Activated T-cell treated with anti-CD3 and anti-CD28 coated beads, Interleukin-2, amount 50 U/mL, for 24 hours (primary cell): ENCODE measurements at regions not wholly inside any gene's neighbourhood (a gene's known extent, or its start where the extent isn't known, plus 50 kb on each side); places are given as distances from the start of the nearest gene placed in this dataset.

Experiments used
- DNase-seq: peaks from one replicate; pipeline ENCODE4 v3.0.0-alpha.2; 2020
- H3K27ac Mint-ChIP-seq: 2 replicates; pipeline ENCODE4 v1.8.0; 2020; ENCODE audit warnings: mild to moderate bottlenecking, mixed read lengths
- H3K27me3 Mint-ChIP-seq: 2 replicates; pipeline ENCODE4 v1.8.0; 2020; ENCODE audit warnings: mixed read lengths
- H3K36me3 Mint-ChIP-seq: 2 replicates; pipeline ENCODE4 v1.8.0; 2020; ENCODE audit warnings: low read depth, mixed read lengths
- H3K4me1 Mint-ChIP-seq: 2 replicates; pipeline ENCODE4 v1.8.0; 2020; ENCODE audit warnings: low read depth, mixed read lengths
- H3K4me3 Mint-ChIP-seq: 2 replicates; pipeline ENCODE4 v1.8.0; 2020; ENCODE audit warnings: mild to moderate bottlenecking, moderate library complexity, mixed read lengths
- H3K9me3 Mint-ChIP-seq: 2 replicates; pipeline ENCODE4 v1.8.0; 2020; ENCODE audit warnings: mixed read lengths

- peaks cover 6% of the 10 kb centered on the region for H3K27me3 Mint-ChIP-seq
- no peaks in the 10 kb centered on the region for H3K36me3 Mint-ChIP-seq
- no peak for DNase-seq
Observed at GRCh38 chr10:121296881-121297585, 301.2 kb downstream of the FGFR2 start.

GRCh38 chr10:121300723-121301122, 297.5 kb downstream of the FGFR2 start:
- no peak overlapping the region for H3K27ac Mint-ChIP-seq
- no peaks in the 10 kb centered on the region for H3K9me3 Mint-ChIP-seq
- H3K36me3 Mint-ChIP-seq, result no peaks in the 10 kb centered on the region
- H3K27me3 Mint-ChIP-seq, result no peaks in the 10 kb centered on the region
- DNase-seq, result no peak
- H3K4me3 Mint-ChIP-seq, result no peak overlapping the region
- H3K4me1 Mint-ChIP-seq, result no peaks in the 10 kb centered on the region

More at GRCh38 chr10:121296881-121297585, 301.2 kb downstream of the FGFR2 start:
- no peak overlapping the region for H3K4me3 Mint-ChIP-seq
- no peaks in the 10 kb centered on the region for H3K4me1 Mint-ChIP-seq
- H3K9me3 Mint-ChIP-seq, result no peaks in the 10 kb centered on the region
- no peak overlapping the region for H3K27ac Mint-ChIP-seq

GRCh38 chr10:121302541-121303180, 295.6 kb downstream of the FGFR2 start:
- no peak overlapping the region for H3K4me3 Mint-ChIP-seq
- no peak for DNase-seq
- no peaks in the 10 kb centered on the region for H3K9me3 Mint-ChIP-seq
- no peaks in the 10 kb centered on the region for H3K4me1 Mint-ChIP-seq
- H3K36me3 Mint-ChIP-seq, result no peaks in the 10 kb centered on the region
- H3K27ac Mint-ChIP-seq, result no peak overlapping the region
- no peaks in the 10 kb centered on the region for H3K27me3 Mint-ChIP-seq

GRCh38 chr10:121303287-121303890, 294.9 kb downstream of the FGFR2 start:
- no peak overlapping the region for H3K4me3 Mint-ChIP-seq
- H3K4me1 Mint-ChIP-seq, result no peaks in the 10 kb centered on the region
- no peaks in the 10 kb centered on the region for H3K36me3 Mint-ChIP-seq
- H3K27ac Mint-ChIP-seq, result no peak overlapping the region
- H3K27me3 Mint-ChIP-seq, result no peaks in the 10 kb centered on the region
- H3K9me3 Mint-ChIP-seq, result no peaks in the 10 kb centered on the region
- DNase-seq, result no peak

- Mint-ChIP-seq H3K27me3 (no peaks in the 10 kb centered on the region), H3K27ac (no peak overlapping the region), H3K4me1 (no peaks in the 10 kb centered on the region), H3K4me3 (no peak overlapping the region), H3K36me3 (no peaks in the 10 kb centered on the region), H3K9me3 (no peaks in the 10 kb centered on the region)
- DNase-seq, result no peak
Observed at GRCh38 chr10:121305066-121305465, 293.2 kb downstream of the FGFR2 start.

- DNase-seq, result no peak
- no peaks in the 10 kb centered on the region for H3K36me3 Mint-ChIP-seq
- H3K27me3 Mint-ChIP-seq, result no peaks in the 10 kb centered on the region
- H3K4me3 Mint-ChIP-seq, result no peak overlapping the region
- no peaks in the 10 kb centered on the region for H3K9me3 Mint-ChIP-seq
- no peaks in the 10 kb centered on the region for H3K4me1 Mint-ChIP-seq
- no peak overlapping the region for H3K27ac Mint-ChIP-seq
Observed at GRCh38 chr10:121306159-121306673, 292.0 kb downstream of the FGFR2 start.

GRCh38 chr10:121307411-121307980, 290.7 kb downstream of the FGFR2 start:
- DNase-seq, result no peak
- no peaks in the 10 kb centered on the region for H3K27me3 Mint-ChIP-seq
- no peaks in the 10 kb centered on the region for H3K4me1 Mint-ChIP-seq
- no peaks in the 10 kb centered on the region for H3K36me3 Mint-ChIP-seq
- no peaks in the 10 kb centered on the region for H3K9me3 Mint-ChIP-seq
- H3K27ac Mint-ChIP-seq, result no peak overlapping the region
- no peak overlapping the region for H3K4me3 Mint-ChIP-seq

GRCh38 chr10:121308020-121308419, 290.2 kb downstream of the FGFR2 start:
- no peaks in the 10 kb centered on the region for H3K9me3 Mint-ChIP-seq
- H3K27me3 Mint-ChIP-seq, result no peaks in the 10 kb centered on the region
- H3K27ac Mint-ChIP-seq, result no peak overlapping the region
- no peaks in the 10 kb centered on the region for H3K36me3 Mint-ChIP-seq
- no peak for DNase-seq
- H3K4me3 Mint-ChIP-seq, result no peak overlapping the region
- no peaks in the 10 kb centered on the region for H3K4me1 Mint-ChIP-seq

GRCh38 chr10:121309164-121309563, 289.1 kb downstream of the FGFR2 start:
- Mint-ChIP-seq H3K4me3 (no peak overlapping the region), H3K9me3 (no peaks in the 10 kb centered on the region), H3K36me3 (no peaks in the 10 kb centered on the region), H3K4me1 (no peaks in the 10 kb centered on the region), H3K27ac (no peak overlapping the region), H3K27me3 (no peaks in the 10 kb centered on the region)
- no peak for DNase-seq

- H3K36me3 Mint-ChIP-seq, result no peaks in the 10 kb centered on the region
- H3K27me3 Mint-ChIP-seq, result no peaks in the 10 kb centered on the region
- H3K27ac Mint-ChIP-seq, result no peak overlapping the region
- no peak for DNase-seq
- H3K9me3 Mint-ChIP-seq, result no peaks in the 10 kb centered on the region
- H3K4me3 Mint-ChIP-seq, result no peak overlapping the region
- no peaks in the 10 kb centered on the region for H3K4me1 Mint-ChIP-seq
Observed at GRCh38 chr10:121310151-121310711, 288.0 kb downstream of the FGFR2 start.

- H3K27ac Mint-ChIP-seq, result no peak overlapping the region
- no peak for DNase-seq
- no peaks in the 10 kb centered on the region for H3K4me1 Mint-ChIP-seq
- no peak overlapping the region for H3K4me3 Mint-ChIP-seq
- H3K9me3 Mint-ChIP-seq, result no peaks in the 10 kb centered on the region
- no peaks in the 10 kb centered on the region for H3K36me3 Mint-ChIP-seq
- no peaks in the 10 kb centered on the region for H3K27me3 Mint-ChIP-seq
Observed at GRCh38 chr10:121311812-121312443, 286.3 kb downstream of the FGFR2 start.

GRCh38 chr10:121312587-121312986, 285.7 kb downstream of the FGFR2 start:
- DNase-seq, result no peak
- no peaks in the 10 kb centered on the region for H3K27me3 Mint-ChIP-seq
- no peak overlapping the region for H3K27ac Mint-ChIP-seq
- H3K4me1 Mint-ChIP-seq, result no peaks in the 10 kb centered on the region
- no peaks in the 10 kb centered on the region for H3K36me3 Mint-ChIP-seq
- no peaks in the 10 kb centered on the region for H3K9me3 Mint-ChIP-seq
- H3K4me3 Mint-ChIP-seq, result no peak overlapping the region

GRCh38 chr10:121313119-121313875, 284.9 kb downstream of the FGFR2 start:
- H3K36me3 Mint-ChIP-seq, result no peaks in the 10 kb centered on the region
- no peaks in the 10 kb centered on the region for H3K9me3 Mint-ChIP-seq
- H3K4me1 Mint-ChIP-seq, result no peaks in the 10 kb centered on the region
- no peaks in the 10 kb centered on the region for H3K27me3 Mint-ChIP-seq
- H3K4me3 Mint-ChIP-seq, result no peak overlapping the region
- H3K27ac Mint-ChIP-seq, result no peak overlapping the region
- DNase-seq, result no peak

- Mint-ChIP-seq H3K9me3 (no peaks in the 10 kb centered on the region), H3K27me3 (peaks cover 2% of the 10 kb centered on the region), H3K4me3 (no peak overlapping the region), H3K27ac (no peak overlapping the region), H3K4me1 (no peaks in the 10 kb centered on the region), H3K36me3 (no peaks in the 10 kb centered on the region)
- no peak for DNase-seq
Observed at GRCh38 chr10:121316432-121316831, 281.8 kb downstream of the FGFR2 start.
